ENCODE measurements at regions not wholly inside any gene's neighbourhood (a gene's known extent, or its start where the extent isn't known, plus 50 kb on each side); places are given as distances from the start of the nearest gene placed in this dataset.
A peak's percentile ranks its signal among the peaks of the same experiment; 100 is the strongest.
"Not testable (repeated sequence)": the region's sequence is repeated elsewhere in the genome, so short reads cannot be mapped to it uniquely, and the experiment has no call there.

DNA sequence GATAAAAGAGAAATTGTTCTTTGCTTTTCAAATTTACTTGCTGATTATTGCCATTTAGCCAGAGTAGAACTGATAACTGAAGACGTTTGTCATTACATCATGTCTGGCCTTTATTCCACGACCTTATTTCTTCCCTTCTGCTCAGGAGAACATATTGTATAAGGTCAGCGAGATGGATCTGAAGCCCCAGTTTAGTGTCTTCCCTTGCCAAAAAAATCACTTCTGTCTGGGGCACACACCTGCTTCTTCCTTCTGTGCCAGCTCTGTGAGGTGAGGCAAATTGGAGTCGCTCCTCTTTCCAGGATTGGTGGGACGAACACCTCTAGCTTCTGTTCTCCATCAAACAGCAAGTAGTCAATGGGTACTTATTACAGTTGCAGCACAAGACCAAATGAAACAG is 250.3 kb upstream of the CRBN start:
- H3K4me1 ChIP-seq (ENCODE audit: control insufficient read depth, low read depth, low read length): no peaks in the 10 kb centered on the region
- no peaks in the 10 kb centered on the region for H3K36me3 ChIP-seq (ENCODE audit: control insufficient read depth, insufficient read depth, low read length)
- no peak overlapping the region for H2BK120ac ChIP-seq (ENCODE audit: low read depth, low read length)
- H3K27ac ChIP-seq (ENCODE audit: low read depth, low read length): no peak overlapping the region
- no peaks in the 10 kb centered on the region for H3K79me2 ChIP-seq (ENCODE audit: control insufficient read depth, insufficient read depth, low read length)
- H3K23ac ChIP-seq (ENCODE audit: low read length): no peak overlapping the region
- H3K4ac ChIP-seq (ENCODE audit: low read depth, low read length): no peak overlapping the region
- H3K56ac ChIP-seq (ENCODE audit: low read length): no peak overlapping the region
- no peaks in the 10 kb centered on the region for H3K27me3 ChIP-seq (ENCODE audit: insufficient read depth, low read length, poor library complexity)
- H2BK15ac ChIP-seq (replicated peaks; ENCODE audit: low read depth): no peak overlapping the region
- H3K9ac ChIP-seq (ENCODE audit: low read length): no peak overlapping the region
- H3K18ac ChIP-seq (ENCODE audit: low read length): no peak overlapping the region
- no peak overlapping the region for H3K4me2 ChIP-seq (ENCODE audit: low read length)
- H2BK5ac ChIP-seq (ENCODE audit: low read length): no peak overlapping the region
- no peaks in the 10 kb centered on the region for H3K79me1 ChIP-seq (ENCODE audit: low read length)
- no CpG with 5 or more reads among the region's 5 CpGs for WGBS (ENCODE audit: extremely low coverage, insufficient coverage, low lambda C conversion rate)
- H4K5ac ChIP-seq (ENCODE audit: low read length): no peak overlapping the region
- no peak overlapping the region for H3K4me3 ChIP-seq (ENCODE audit: low read length)
- no peak for DNase-seq
- no peak overlapping the region for H4K8ac ChIP-seq (ENCODE audit: low read depth, low read length)
- no peak overlapping the region for H2AK5ac ChIP-seq (ENCODE audit: low read length)

- not testable (repeated sequence) for H3K18ac ChIP-seq (ENCODE audit: low read length); H2BK120ac ChIP-seq (ENCODE audit: low read depth, low read length); H2BK15ac ChIP-seq (replicated peaks; ENCODE audit: low read depth); H3K36me3 ChIP-seq (ENCODE audit: control insufficient read depth, insufficient read depth, low read length); H3K27ac ChIP-seq (ENCODE audit: low read depth, low read length); H3K27me3 ChIP-seq (ENCODE audit: insufficient read depth, low read length, poor library complexity); H3K79me2 ChIP-seq (ENCODE audit: control insufficient read depth, insufficient read depth, low read length); H3K9ac ChIP-seq (ENCODE audit: low read length); H3K4ac ChIP-seq (ENCODE audit: low read depth, low read length); H3K4me2 ChIP-seq (ENCODE audit: low read length); H2BK5ac ChIP-seq (ENCODE audit: low read length); H4K8ac ChIP-seq (ENCODE audit: low read depth, low read length); H3K79me1 ChIP-seq (ENCODE audit: low read length); H3K56ac ChIP-seq (ENCODE audit: low read length); H4K5ac ChIP-seq (ENCODE audit: low read length); H3K23ac ChIP-seq (ENCODE audit: low read length); H3K4me3 ChIP-seq (ENCODE audit: low read length); H2AK5ac ChIP-seq (ENCODE audit: low read length); H3K4me1 ChIP-seq (ENCODE audit: control insufficient read depth, low read depth, low read length)
- peak; percentile 29 for DNase-seq
- no CpG with 5 or more reads among the region's 4 CpGs for WGBS (ENCODE audit: extremely low coverage, insufficient coverage, low lambda C conversion rate)
Measured at GRCh38 chr3:3407707-3408106, 228.2 kb upstream of the CRBN start.

- H3K27me3 ChIP-seq (ENCODE audit: insufficient read depth, low read length, poor library complexity): no peaks in the 10 kb centered on the region
- DNase-seq: no peak
- no peaks in the 10 kb centered on the region for H3K79me2 ChIP-seq (ENCODE audit: control insufficient read depth, insufficient read depth, low read length)
- no peaks in the 10 kb centered on the region for H3K79me1 ChIP-seq (ENCODE audit: low read length)
- H2AK5ac ChIP-seq (ENCODE audit: low read length): no peak overlapping the region
- no peak overlapping the region for H3K18ac ChIP-seq (ENCODE audit: low read length)
- no peak overlapping the region for H2BK5ac ChIP-seq (ENCODE audit: low read length)
- no CpG with 5 or more reads among the region's 6 CpGs for WGBS (ENCODE audit: extremely low coverage, insufficient coverage, low lambda C conversion rate)
- no peak overlapping the region for H3K4ac ChIP-seq (ENCODE audit: low read depth, low read length)
- H3K27ac ChIP-seq (ENCODE audit: low read depth, low read length): no peak overlapping the region
- no peak overlapping the region for H4K8ac ChIP-seq (ENCODE audit: low read depth, low read length)
- H3K4me1 ChIP-seq (ENCODE audit: control insufficient read depth, low read depth, low read length): no peaks in the 10 kb centered on the region
- no peak overlapping the region for H4K5ac ChIP-seq (ENCODE audit: low read length)
- H3K9ac ChIP-seq (ENCODE audit: low read length): no peak overlapping the region
- no peak overlapping the region for H3K23ac ChIP-seq (ENCODE audit: low read length)
- no peak overlapping the region for H3K4me3 ChIP-seq (ENCODE audit: low read length)
- H3K56ac ChIP-seq (ENCODE audit: low read length): no peak overlapping the region
- H3K36me3 ChIP-seq (ENCODE audit: control insufficient read depth, insufficient read depth, low read length): no peaks in the 10 kb centered on the region
- H2BK120ac ChIP-seq (ENCODE audit: low read depth, low read length): no peak overlapping the region
- H2BK15ac ChIP-seq (replicated peaks; ENCODE audit: low read depth): no peak overlapping the region
- H3K4me2 ChIP-seq (ENCODE audit: low read length): no peak overlapping the region
Measured at GRCh38 chr3:3405131-3405530, 225.6 kb upstream of the CRBN start.

- Histone ChIP-seq H3K4me1 (ENCODE audit: control insufficient read depth, low read depth, low read length) (no peaks in the 10 kb centered on the region), H4K5ac (ENCODE audit: low read length) (no peak overlapping the region), H2BK120ac (ENCODE audit: low read depth, low read length) (no peak overlapping the region), H3K23ac (ENCODE audit: low read length) (no peak overlapping the region), H3K4ac (ENCODE audit: low read depth, low read length) (no peak overlapping the region), H3K79me2 (ENCODE audit: control insufficient read depth, insufficient read depth, low read length) (no peaks in the 10 kb centered on the region), H2AK5ac (ENCODE audit: low read length) (no peak overlapping the region), H2BK15ac (replicated peaks; ENCODE audit: low read depth) (no peak overlapping the region), H3K4me2 (ENCODE audit: low read length) (no peak overlapping the region), H3K4me3 (ENCODE audit: low read length) (no peak overlapping the region), H3K27me3 (ENCODE audit: insufficient read depth, low read length, poor library complexity) (no peaks in the 10 kb centered on the region), H2BK5ac (ENCODE audit: low read length) (no peak overlapping the region), H3K79me1 (ENCODE audit: low read length) (no peaks in the 10 kb centered on the region), H3K9ac (ENCODE audit: low read length) (no peak overlapping the region), H3K27ac (ENCODE audit: low read depth, low read length) (no peak overlapping the region), H3K18ac (ENCODE audit: low read length) (no peak overlapping the region), H3K36me3 (ENCODE audit: control insufficient read depth, insufficient read depth, low read length) (no peaks in the 10 kb centered on the region), H4K8ac (ENCODE audit: low read depth, low read length) (no peak overlapping the region), H3K56ac (ENCODE audit: low read length) (no peak overlapping the region)
- WGBS (ENCODE audit: extremely low coverage, insufficient coverage, low lambda C conversion rate): no CpG with 5 or more reads among the region's 4 CpGs
- no peak for DNase-seq
Measured at GRCh38 chr3:3403700-3404099, 224.2 kb upstream of the CRBN start.

- no peak for DNase-seq
- no peak overlapping the region for H2BK15ac ChIP-seq (replicated peaks; ENCODE audit: low read depth)
- H3K79me2 ChIP-seq (ENCODE audit: control insufficient read depth, insufficient read depth, low read length): no peaks in the 10 kb centered on the region
- H3K36me3 ChIP-seq (ENCODE audit: control insufficient read depth, insufficient read depth, low read length): no peaks in the 10 kb centered on the region
- WGBS (ENCODE audit: extremely low coverage, insufficient coverage, low lambda C conversion rate): no CpG with 5 or more reads among the region's 1 CpG
- H3K4me1 ChIP-seq (ENCODE audit: control insufficient read depth, low read depth, low read length): no peaks in the 10 kb centered on the region
- no peak overlapping the region for H3K9ac ChIP-seq (ENCODE audit: low read length)
- no peak overlapping the region for H3K4me3 ChIP-seq (ENCODE audit: low read length)
- H3K23ac ChIP-seq (ENCODE audit: low read length): no peak overlapping the region
- no peak overlapping the region for H3K4me2 ChIP-seq (ENCODE audit: low read length)
- no peak overlapping the region for H3K56ac ChIP-seq (ENCODE audit: low read length)
- H2AK5ac ChIP-seq (ENCODE audit: low read length): no peak overlapping the region
- no peaks in the 10 kb centered on the region for H3K27me3 ChIP-seq (ENCODE audit: insufficient read depth, low read length, poor library complexity)
- H2BK120ac ChIP-seq (ENCODE audit: low read depth, low read length): no peak overlapping the region
- no peak overlapping the region for H3K18ac ChIP-seq (ENCODE audit: low read length)
- no peak overlapping the region for H3K4ac ChIP-seq (ENCODE audit: low read depth, low read length)
- H4K8ac ChIP-seq (ENCODE audit: low read depth, low read length): no peak overlapping the region
- no peak overlapping the region for H4K5ac ChIP-seq (ENCODE audit: low read length)
- H3K27ac ChIP-seq (ENCODE audit: low read depth, low read length): no peak overlapping the region
- H2BK5ac ChIP-seq (ENCODE audit: low read length): no peak overlapping the region
- H3K79me1 ChIP-seq (ENCODE audit: low read length): no peaks in the 10 kb centered on the region
Measured at GRCh38 chr3:3392946-3393345, 213.5 kb upstream of the CRBN start.

DNA sequence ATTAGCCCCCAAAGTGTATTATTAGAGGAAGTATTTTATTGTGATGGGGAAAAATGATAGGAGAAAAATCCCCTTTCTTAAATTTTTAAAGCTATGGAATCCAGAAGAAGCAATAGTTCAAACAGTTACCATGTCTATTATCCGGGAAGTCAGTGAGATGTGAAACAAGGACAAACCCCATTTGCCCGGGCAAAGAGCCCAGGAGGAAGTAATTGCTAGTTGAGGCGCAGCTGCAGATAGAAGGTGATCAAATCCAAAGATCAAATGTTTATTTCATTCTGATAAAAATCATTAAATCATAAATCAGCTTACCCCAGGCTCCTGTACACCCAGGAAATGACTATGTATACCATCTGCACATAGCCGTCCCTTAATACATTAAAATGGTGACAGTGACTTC is 204.0 kb upstream of the CRBN start:
- Histone ChIP-seq H2BK15ac (replicated peaks; ENCODE audit: low read depth) (no peak overlapping the region), H3K9ac (ENCODE audit: low read length) (no peak overlapping the region), H3K27me3 (ENCODE audit: insufficient read depth, low read length, poor library complexity) (no peaks in the 10 kb centered on the region)

More for the DNA sequence above, 204.0 kb upstream of the CRBN start:
- no peaks in the 10 kb centered on the region for H3K4me1 ChIP-seq (ENCODE audit: control insufficient read depth, low read depth, low read length)
- H2AK5ac ChIP-seq (ENCODE audit: low read length): no peak overlapping the region
- H3K4me2 ChIP-seq (ENCODE audit: low read length): no peak overlapping the region
- H3K23ac ChIP-seq (ENCODE audit: low read length): no peak overlapping the region
- H3K56ac ChIP-seq (ENCODE audit: low read length): no peak overlapping the region
- DNase-seq: no peak
- no peak overlapping the region for H3K4ac ChIP-seq (ENCODE audit: low read depth, low read length)
- no peak overlapping the region for H2BK5ac ChIP-seq (ENCODE audit: low read length)
- no peaks in the 10 kb centered on the region for H3K79me2 ChIP-seq (ENCODE audit: control insufficient read depth, insufficient read depth, low read length)
- H4K8ac ChIP-seq (ENCODE audit: low read depth, low read length): no peak overlapping the region
- no peaks in the 10 kb centered on the region for H3K79me1 ChIP-seq (ENCODE audit: low read length)
- no peak overlapping the region for H3K27ac ChIP-seq (ENCODE audit: low read depth, low read length)
- H3K4me3 ChIP-seq (ENCODE audit: low read length): no peak overlapping the region
- H2BK120ac ChIP-seq (ENCODE audit: low read depth, low read length): no peak overlapping the region
- no peaks in the 10 kb centered on the region for H3K36me3 ChIP-seq (ENCODE audit: control insufficient read depth, insufficient read depth, low read length)
- no CpG with 5 or more reads among the region's 4 CpGs for WGBS (ENCODE audit: extremely low coverage, insufficient coverage, low lambda C conversion rate)
- H3K18ac ChIP-seq (ENCODE audit: low read length): no peak overlapping the region
- H4K5ac ChIP-seq (ENCODE audit: low read length): no peak overlapping the region

Data from mesendoderm (in vitro differentiated cells).